ENCODE measurements at regions not wholly inside any gene's neighbourhood (a gene's known extent, or its start where the extent isn't known, plus 50 kb on each side); places are given as distances from the start of the nearest gene placed in this dataset.

- TF ChIP-seq CTCF (IDR thresholded peaks at IDR 0.05) (no peak), POLR2A (IDR thresholded peaks at IDR 0.05) (no peak)
These were observed 441.5 kb downstream of the PRKD1 start for GRCh38 chr14:29486132-29486531.
